T-cell (primary cell): ENCODE measurements at regions not wholly inside any gene's neighbourhood (a gene's known extent, or its start where the extent isn't known, plus 50 kb on each side); places are given as distances from the start of the nearest gene placed in this dataset.
"Not testable (repeated sequence)": the region's sequence is repeated elsewhere in the genome, so short reads cannot be mapped to it uniquely, and the experiment has no call there.

ENCODE experiments used
- ATAC-seq, 4 experiments: fragments of 200-7000 bp in 3 of 4; fragments of 150-1000 bp in 1 of 4; cut with Tn5 transposase; replicated peaks in 1 of 4; 1 replicate in 3 of 4; 2 replicates in 1 of 4; pipeline ENCODE4 v1.10.0; 2021; ENCODE audit warnings: moderate library complexity in 3 of 4, mild to moderate bottlenecking in 2 of 4, moderate number of reproducible peaks in 1 of 4
- CTCF ChIA-PET, 2 donors: fragments of 300-600 bp; sonication (Branson Sonifier 250); formaldehyde crosslinking; loops; one replicate each; lab custom pipeline; 2022; ENCODE audit warnings: antibody characterized with exemption in 2 of 2; lab: Charles Lee
- POLR2A ChIA-PET, 2 donors: fragments of 300-600 bp; sonication (Branson Sonifier 250); formaldehyde crosslinking; loops; one replicate each; lab custom pipeline; 2022; ENCODE audit warnings: antibody characterized with exemption in 2 of 2; lab: Charles Lee
- DNase-seq, 35 experiments: peaks; one replicate each; pipeline versions ENCODE4 v3.0.0 to v3.0.0-alpha.2; 2013 to 2023
- H3K27ac ChIP-seq: one replicate; pipeline ENCODE4 v1.5.1; 2013; ENCODE audit warnings: low read length
- H3K27me3 ChIP-seq, 2 experiments: replicated peaks in 1 of 2; 1 replicate in 1 of 2; 2 replicates in 1 of 2; pipeline versions ENCODE4 v1.6.1 to v1.7.0; 2013; ENCODE audit warnings: low read length in 1 of 2, mixed read lengths in 1 of 2; ENCODE audit not compliant: control insufficient read depth in 2 of 2, insufficient read depth in 2 of 2; ENCODE audit errors: extremely low read depth in 1 of 2
- H3K36me3 ChIP-seq, 2 donors: 1 replicate in 1 of 2; 2 replicates in 1 of 2; pipeline versions ENCODE4 v1.6.1 to v1.7.0; 2013; ENCODE audit warnings: low read length in 1 of 2; ENCODE audit not compliant: control insufficient read depth in 2 of 2, insufficient read depth in 1 of 2; ENCODE audit errors: extremely low read depth in 1 of 2
- H3K4me1 ChIP-seq, 2 experiments: 1 replicate in 1 of 2; 2 replicates in 1 of 2; pipeline versions ENCODE4 v1.6.1 to v1.7.0; 2013; ENCODE audit warnings: low read length in 2 of 2, mixed read lengths in 1 of 2; ENCODE audit not compliant: insufficient read depth in 2 of 2, control insufficient read depth in 1 of 2; ENCODE audit errors: extremely low read depth in 1 of 2
- H3K4me3 ChIP-seq, 2 donors: 1 replicate in 1 of 2; 2 replicates in 1 of 2; pipeline versions ENCODE4 v1.5.1 to v1.7.0; 2013; ENCODE audit warnings: mild to moderate bottlenecking in 2 of 2, low read length in 1 of 2, moderate library complexity in 1 of 2; ENCODE audit not compliant: control insufficient read depth in 1 of 2; ENCODE audit errors: extremely low read depth in 1 of 2
- H3K9me3 ChIP-seq: 2 replicates; pipeline ENCODE4 v1.7.0; 2013
- H3K27ac Mint-ChIP-seq, 2 donors: one replicate each; pipeline ENCODE4 v1.8.0; 2020 to 2021; ENCODE audit warnings: mild to moderate bottlenecking in 2 of 2, mixed read lengths in 2 of 2
- H3K27me3 Mint-ChIP-seq, 2 donors: one replicate each; pipeline ENCODE4 v1.8.0; 2021 to 2022; ENCODE audit warnings: mixed read lengths in 2 of 2
- H3K36me3 Mint-ChIP-seq: one replicate; pipeline ENCODE4 v1.8.0; 2021; ENCODE audit warnings: mixed read lengths
- H3K4me1 Mint-ChIP-seq, 3 donors: one replicate each; pipeline ENCODE4 v1.8.0; 2020 to 2022; ENCODE audit warnings: mixed read lengths in 3 of 3, mild to moderate bottlenecking in 1 of 3
- H3K4me3 Mint-ChIP-seq, 3 donors: one replicate each; pipeline ENCODE4 v1.8.0; 2020 to 2022; ENCODE audit warnings: mild to moderate bottlenecking in 3 of 3, mixed read lengths in 3 of 3, moderate library complexity in 3 of 3
- H3K9me3 Mint-ChIP-seq, 3 donors: one replicate each; pipeline ENCODE4 v1.8.0; 2020 to 2022; ENCODE audit warnings: mixed read lengths in 3 of 3
- WGBS: methylation state at CpG from one replicate; pipeline ENCODE4 v1.1.5; 2013; ENCODE audit warnings: missing lambda C conversion rate; ENCODE audit not compliant: insufficient coverage; 5-methylcytosine and 5-hydroxymethylcytosine counted together

GRCh38 chr12:67716817-67717216, 68.3 kb downstream of the DYRK2 start:
- Mint-ChIP-seq H3K36me3 (peaks cover 3% of the 10 kb centered on the region), H3K4me3 (no peak overlapping the region), H3K27me3 (peaks cover 0 to 2% of the 10 kb centered on the region in 2 donors), H3K4me1 (peaks cover 4% of the 10 kb centered on the region in 3 donors), H3K9me3 (no peaks in the 10 kb centered on the region), H3K27ac (no peak overlapping the region)
- no CpG with 5 or more reads among the region's 1 CpG for WGBS
- DNase-seq (no peak), ATAC-seq (no peak)
- Histone ChIP-seq H3K4me3 (no peak overlapping the region), H3K4me1 (no peaks in the 10 kb centered on the region), H3K9me3 (no peaks in the 10 kb centered on the region), H3K27me3 (no peaks in the 10 kb centered on the region), H3K27ac (no peak overlapping the region), H3K36me3 (peaks cover 0 to 2% of the 10 kb centered on the region in 2 donors)
- ChIA-PET POLR2A (interaction anchor here in 1 of 2 donors (0.5 kb wide), 1 partner anchor 49 kb away, joined by 3 read pairs; no protein-coding TSS in a partner anchor), CTCF (no interaction called here)

GRCh38 chr12:67719303-67719702, 70.8 kb downstream of the DYRK2 start:
- ATAC-seq, H3K27me3 ChIP-seq, H3K4me1 ChIP-seq, H3K9me3 Mint-ChIP-seq, DNase-seq, H3K27me3 Mint-ChIP-seq, POLR2A ChIA-PET, CTCF ChIA-PET, H3K27ac ChIP-seq, H3K9me3 ChIP-seq, H3K27ac Mint-ChIP-seq, H3K36me3 ChIP-seq, H3K4me1 Mint-ChIP-seq, H3K4me3 Mint-ChIP-seq, H3K36me3 Mint-ChIP-seq, H3K4me3 ChIP-seq: not testable (repeated sequence)
- WGBS: 90% methylated on average over 2 of the region's 30 CpGs

DNA sequence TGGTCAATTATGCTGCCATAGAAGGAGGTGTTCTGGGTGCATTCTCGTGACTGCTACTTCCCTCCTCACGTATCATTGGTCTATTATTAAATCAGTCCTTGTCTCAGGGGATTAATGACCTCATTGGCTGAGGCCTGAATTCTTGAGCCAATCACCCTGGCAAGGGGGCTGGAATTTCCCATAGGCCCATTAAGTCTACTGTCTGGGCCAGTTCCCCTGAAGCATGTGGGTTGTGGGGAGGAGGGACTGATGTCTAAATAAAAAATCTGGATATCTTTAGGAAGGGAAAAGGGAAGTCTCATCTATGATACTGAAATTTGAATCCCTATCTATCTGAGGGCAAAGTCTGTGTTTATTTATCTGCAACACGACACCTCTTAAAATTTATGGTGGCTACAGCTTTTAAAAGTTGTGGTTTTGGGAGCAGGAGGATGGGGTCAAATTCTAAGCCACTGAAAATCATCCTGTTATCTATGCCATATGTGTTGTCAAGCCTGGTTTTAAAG, 71.9 kb downstream of the DYRK2 start:
- CTCF ChIA-PET: no interaction called here
- POLR2A ChIA-PET: no interaction called here
- Mint-ChIP-seq H3K27ac (no peak overlapping the region), H3K9me3 (no peaks in the 10 kb centered on the region), H3K27me3 (peaks cover 0 to 2% of the 10 kb centered on the region in 2 donors), H3K4me1 (no peaks in the 10 kb centered on the region), H3K36me3 (no peaks in the 10 kb centered on the region), H3K4me3 (no peak overlapping the region)
- DNase-seq (no peak), ATAC-seq (no peak)
- Histone ChIP-seq H3K36me3 (no peaks in the 10 kb centered on the region), H3K27me3 (no peaks in the 10 kb centered on the region), H3K27ac (no peak overlapping the region), H3K4me3 (no peak overlapping the region), H3K4me1 (no peaks in the 10 kb centered on the region), H3K9me3 (no peaks in the 10 kb centered on the region)
- WGBS: 83% methylated on average over 2 of the region's 3 CpGs

DNA sequence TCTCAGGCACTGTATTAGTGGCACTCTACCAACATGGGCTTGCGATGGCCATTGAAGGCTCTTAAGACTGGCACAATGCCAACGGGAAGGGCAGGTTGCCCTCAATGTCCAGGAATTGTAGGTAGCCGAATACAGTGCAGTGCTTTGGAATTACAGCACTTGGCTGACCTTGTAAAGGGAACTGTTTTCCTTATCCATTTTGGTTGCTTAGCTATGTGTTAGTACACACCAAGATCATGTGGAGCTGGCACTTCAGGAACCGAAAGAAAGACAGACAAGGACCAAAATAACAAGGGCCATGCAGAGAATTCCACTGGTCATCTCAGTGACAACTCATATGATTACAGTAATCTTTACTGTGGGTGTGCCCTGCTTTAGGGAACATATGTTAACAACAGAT, 72.7 kb downstream of the DYRK2 start:
- no peaks in the 10 kb centered on the region for H3K27me3 ChIP-seq
- no peak overlapping the region for H3K4me3 ChIP-seq
- no peak overlapping the region for H3K27ac ChIP-seq
- ATAC-seq: no peak
- no peak overlapping the region for H3K27ac Mint-ChIP-seq
- ChIA-PET POLR2A (no interaction called here), CTCF (interaction anchor here in 1 of 2 donors (0.6 kb wide), 1 partner anchor 19 kb away, joined by 8 read pairs; no protein-coding TSS in a partner anchor)
- H3K9me3 Mint-ChIP-seq: no peaks in the 10 kb centered on the region
- H3K4me1 ChIP-seq: no peaks in the 10 kb centered on the region
- peaks cover 0 to 2% of the 10 kb centered on the region in 2 donors for H3K27me3 Mint-ChIP-seq
- no peaks in the 10 kb centered on the region for H3K9me3 ChIP-seq
- H3K4me3 Mint-ChIP-seq: no peak overlapping the region
- no peak for DNase-seq
- H3K36me3 Mint-ChIP-seq: no peaks in the 10 kb centered on the region
- 92% methylated on average over 3 of the region's 4 CpGs for WGBS
- H3K4me1 Mint-ChIP-seq: no peaks in the 10 kb centered on the region
- no peaks in the 10 kb centered on the region for H3K36me3 ChIP-seq

GRCh38 chr12:67722296-67722695, 73.8 kb downstream of the DYRK2 start:
- ChIA-PET POLR2A (no interaction called here), CTCF (no interaction called here)
- DNase-seq: no peak
- no peaks in the 10 kb centered on the region for H3K9me3 ChIP-seq
- no peak overlapping the region for H3K4me3 Mint-ChIP-seq
- H3K27ac Mint-ChIP-seq: no peak overlapping the region
- H3K9me3 Mint-ChIP-seq: no peaks in the 10 kb centered on the region
- no peak overlapping the region for H3K27ac ChIP-seq
- WGBS: no CpG with 5 or more reads among the region's 1 CpG
- no peaks in the 10 kb centered on the region for H3K36me3 ChIP-seq
- H3K27me3 Mint-ChIP-seq: peaks cover 0 to 2% of the 10 kb centered on the region in 2 donors
- H3K27me3 ChIP-seq: no peaks in the 10 kb centered on the region
- H3K4me3 ChIP-seq: no peak overlapping the region
- H3K36me3 Mint-ChIP-seq: no peaks in the 10 kb centered on the region
- no peaks in the 10 kb centered on the region for H3K4me1 Mint-ChIP-seq
- ATAC-seq: no peak
- H3K4me1 ChIP-seq: no peaks in the 10 kb centered on the region

DNA sequence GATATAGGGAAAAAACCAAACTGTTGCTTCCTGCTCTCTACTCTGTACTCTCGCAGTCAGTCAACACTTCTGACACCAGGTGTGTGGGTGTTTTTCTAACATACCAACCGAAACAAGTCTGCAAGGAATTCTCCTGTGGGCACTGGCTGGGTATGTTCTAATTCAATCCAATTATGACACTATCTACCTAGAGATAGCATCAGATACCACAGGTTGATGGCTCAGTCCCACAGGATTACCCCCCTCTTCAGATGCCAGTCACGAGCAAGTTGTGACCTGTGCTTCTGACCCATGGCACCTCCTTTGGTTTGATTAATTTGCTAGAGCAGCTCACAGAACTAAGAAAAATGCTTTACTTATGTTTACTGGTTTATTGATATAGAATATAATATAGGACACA, 78.3 kb downstream of the DYRK2 start:
- ATAC-seq: no peak
- no CpG with 5 or more reads among the region's 3 CpGs for WGBS
- no peak overlapping the region for H3K4me3 Mint-ChIP-seq
- no peaks in the 10 kb centered on the region for H3K27me3 ChIP-seq
- no peak overlapping the region for H3K27ac ChIP-seq
- POLR2A ChIA-PET: no interaction called here
- H3K4me3 ChIP-seq: no peak overlapping the region
- CTCF ChIA-PET: no interaction called here
- H3K27me3 Mint-ChIP-seq: no peaks in the 10 kb centered on the region
- peaks cover 0 to 3% (median 0%) of the 10 kb centered on the region in 3 donors for H3K4me1 Mint-ChIP-seq
- no peak overlapping the region for H3K27ac Mint-ChIP-seq
- H3K36me3 Mint-ChIP-seq: no peaks in the 10 kb centered on the region
- H3K4me1 ChIP-seq: no peaks in the 10 kb centered on the region
- H3K36me3 ChIP-seq: no peaks in the 10 kb centered on the region
- no peak for DNase-seq
- no peaks in the 10 kb centered on the region for H3K9me3 Mint-ChIP-seq
- H3K9me3 ChIP-seq: no peaks in the 10 kb centered on the region
